Hepatocyte (in vitro differentiated cells): ENCODE measurements at regions not wholly inside any gene's neighbourhood (a gene's known extent, or its start where the extent isn't known, plus 50 kb on each side); places are given as distances from the start of the nearest gene placed in this dataset.

Source experiments
- DNase-seq: peaks from one replicate; pipeline ENCODE4 v3.0.0-alpha.2; 2016; ENCODE audit warnings: low spot score
- H2AFZ ChIP-seq: fragments of 200-600 bp; sonication (generic); 2 replicates; pipeline ENCODE4 v1.6.0; 2016; ENCODE audit warnings: antibody characterized with exemption, mild to moderate bottlenecking
- H3K27ac ChIP-seq: fragments of 200-600 bp; sonication (generic); 2 replicates; pipeline ENCODE4 v1.5.1; 2016; ENCODE audit warnings: mild to moderate bottlenecking
- H3K27me3 ChIP-seq: fragments of 200-600 bp; sonication (generic); 2 replicates; pipeline ENCODE4 v1.6.1; 2016
- H3K36me3 ChIP-seq: fragments of 200-600 bp; sonication (generic); replicated peaks from 2 replicates; pipeline ENCODE4 v1.5.1; 2016; ENCODE audit warnings: low read depth; ENCODE audit not compliant: insufficient read depth
- H3K4me1 ChIP-seq: fragments of 200-600 bp; sonication (generic); 2 replicates; pipeline ENCODE4 v1.5.1; 2016; ENCODE audit warnings: mild to moderate bottlenecking, moderate library complexity; ENCODE audit not compliant: insufficient read depth
- H3K4me2 ChIP-seq: fragments of 200-600 bp; sonication (generic); 2 replicates; pipeline ENCODE4 v1.6.0; 2016
- H3K4me3 ChIP-seq: fragments of 200-600 bp; sonication (generic); 2 replicates; pipeline ENCODE4 v1.5.1; 2016; ENCODE audit warnings: mild to moderate bottlenecking
- H3K79me2 ChIP-seq: fragments of 200-600 bp; sonication (generic); 2 replicates; pipeline ENCODE4 v1.6.0; 2017; ENCODE audit warnings: mild to moderate bottlenecking
- H3K9me2 ChIP-seq: fragments of 200-600 bp; sonication (generic); replicated peaks from 2 replicates; pipeline ENCODE4 v1.6.0; 2017; ENCODE audit warnings: mild to moderate bottlenecking; ENCODE audit not compliant: insufficient read depth
- H3K9me3 ChIP-seq: fragments of 200-600 bp; sonication (generic); 2 replicates; pipeline ENCODE4 v1.5.1; 2016; ENCODE audit warnings: low read depth, mild to moderate bottlenecking
- H4K20me1 ChIP-seq: fragments of 200-600 bp; sonication (generic); 2 replicates; pipeline ENCODE4 v1.6.0; 2016; ENCODE audit warnings: mild to moderate bottlenecking; ENCODE audit not compliant: insufficient read depth, poor library complexity, severe bottlenecking
- CTCF ChIP-seq: fragments of 200-600 bp; sonication (generic); IDR thresholded peaks from 2 replicates; pipeline ENCODE4 v1.5.1; 2016; ENCODE audit warnings: antibody characterized with exemption, mild to moderate bottlenecking; ENCODE audit not compliant: poor library complexity
- EZH2 ChIP-seq: fragments of 200-600 bp; sonication (generic); IDR thresholded peaks from 2 replicates; pipeline ENCODE4 v1.6.1; 2016; ENCODE audit warnings: antibody characterized with exemption, mild to moderate bottlenecking, borderline replicate concordance
- EZH2phosphoT487 ChIP-seq: fragments of 200-600 bp; sonication (generic); IDR thresholded peaks from one replicate; pipeline ENCODE4 v1.6.1; 2018; ENCODE audit warnings: antibody characterized with exemption, mild to moderate bottlenecking, low read depth, moderate library complexity; ENCODE audit not compliant: unreplicated experiment, severe bottlenecking
- WGBS: methylation state at CpG from one replicate; pipeline ENCODE4 v1.1.6; 2016; ENCODE audit warnings: low lambda C conversion rate; ENCODE audit errors: missing lambda C conversion rate; 5-methylcytosine and 5-hydroxymethylcytosine counted together

GRCh38 chr1:171424494-171424893, 60.8 kb upstream of the PRRC2C start:
- H3K4me1 ChIP-seq = peaks cover 8% of the 10 kb centered on the region
- TF ChIP-seq EZH2 (no peak), EZH2phosphoT487 (no peak), CTCF (no peak)
- H3K36me3 ChIP-seq = no peaks in the 10 kb centered on the region
- no peak overlapping the region for H2AFZ ChIP-seq
- no peaks in the 10 kb centered on the region for H3K79me2 ChIP-seq
- DNase-seq = no peak
- no peak overlapping the region for H3K27ac ChIP-seq
- H3K9me2 ChIP-seq = no peaks in the 10 kb centered on the region
- H3K4me2 ChIP-seq = no peak overlapping the region
- no peaks in the 10 kb centered on the region for H4K20me1 ChIP-seq
- H3K27me3 ChIP-seq = no peaks in the 10 kb centered on the region
- WGBS = 48% methylated on average over 4 of the region's 4 CpGs
- H3K9me3 ChIP-seq = no peaks in the 10 kb centered on the region
- H3K4me3 ChIP-seq = no peak overlapping the region

GRCh38 chr1:171426645-171427044, 58.7 kb upstream of the PRRC2C start:
- Histone ChIP-seq H3K79me2 (no peaks in the 10 kb centered on the region), H2AFZ (no peak overlapping the region), H3K27me3 (no peaks in the 10 kb centered on the region), H3K27ac (no peak overlapping the region), H4K20me1 (no peaks in the 10 kb centered on the region), H3K4me1 (no peaks in the 10 kb centered on the region), H3K36me3 (no peaks in the 10 kb centered on the region), H3K4me3 (no peak overlapping the region), H3K4me2 (no peak overlapping the region), H3K9me3 (no peaks in the 10 kb centered on the region), H3K9me2 (no peaks in the 10 kb centered on the region)
- TF ChIP-seq EZH2 = no peak
- no peak for TF ChIP-seq CTCF
- no peak for TF ChIP-seq EZH2phosphoT487
- 83% methylated on average over 4 of the region's 4 CpGs for WGBS
- no peak for DNase-seq

- H3K79me2 ChIP-seq = no peaks in the 10 kb centered on the region
- DNase-seq = no peak
- 96% methylated on average over 4 of the region's 4 CpGs for WGBS
Observed at GRCh38 chr1:171427852-171428471, 57.4 kb upstream of the PRRC2C start.

More at GRCh38 chr1:171427852-171428471, 57.4 kb upstream of the PRRC2C start:
- TF ChIP-seq EZH2 (no peak), EZH2phosphoT487 (no peak), CTCF (no peak)
- no peaks in the 10 kb centered on the region for H3K4me1 ChIP-seq
- H3K27me3 ChIP-seq = no peaks in the 10 kb centered on the region
- no peak overlapping the region for H3K27ac ChIP-seq
- H4K20me1 ChIP-seq = no peaks in the 10 kb centered on the region
- no peaks in the 10 kb centered on the region for H3K9me2 ChIP-seq
- H3K4me3 ChIP-seq = no peak overlapping the region
- no peaks in the 10 kb centered on the region for H3K36me3 ChIP-seq
- no peak overlapping the region for H3K4me2 ChIP-seq
- H2AFZ ChIP-seq = no peak overlapping the region
- H3K9me3 ChIP-seq = no peaks in the 10 kb centered on the region
